Occipital lobe (tissue), 1 donor: ENCODE measurements at regions not wholly inside any gene's neighbourhood (a gene's known extent, or its start where the extent isn't known, plus 50 kb on each side); places are given as distances from the start of the nearest gene placed in this dataset.

Experiments used
- DNase-seq: peaks from one replicate; lab custom pipeline; 2025; lab: John Stamatoyannopoulos, UW

DNA sequence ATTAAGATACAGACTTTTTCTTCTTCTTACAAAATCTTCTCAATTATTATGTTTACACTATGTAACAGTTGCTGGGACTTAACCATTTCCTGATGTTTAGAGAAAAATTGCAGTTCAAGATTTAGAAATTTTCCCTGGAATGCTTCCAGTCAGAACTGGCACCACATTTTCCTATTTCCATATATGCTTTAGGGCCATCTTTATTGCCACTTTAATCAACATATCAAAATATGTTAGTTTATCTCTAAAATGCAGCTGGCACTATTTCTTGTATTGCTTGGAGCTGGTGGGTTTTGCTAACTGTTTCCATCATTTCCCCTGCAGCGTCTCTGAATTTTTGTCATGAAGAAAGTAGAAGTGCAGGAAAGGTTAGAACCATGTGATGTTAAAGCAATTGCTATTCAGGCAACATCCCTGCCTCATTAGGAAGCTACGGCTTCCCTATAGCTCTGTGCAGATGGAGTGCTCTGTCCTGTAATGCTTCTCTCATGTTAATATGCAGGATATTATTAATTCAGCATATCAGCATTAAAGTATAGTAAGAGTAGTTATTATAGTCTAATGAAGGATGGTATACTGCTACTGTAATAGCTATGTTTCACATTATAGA, 269.1 kb downstream of the MTRR start:
- no peak for DNase-seq

DNA sequence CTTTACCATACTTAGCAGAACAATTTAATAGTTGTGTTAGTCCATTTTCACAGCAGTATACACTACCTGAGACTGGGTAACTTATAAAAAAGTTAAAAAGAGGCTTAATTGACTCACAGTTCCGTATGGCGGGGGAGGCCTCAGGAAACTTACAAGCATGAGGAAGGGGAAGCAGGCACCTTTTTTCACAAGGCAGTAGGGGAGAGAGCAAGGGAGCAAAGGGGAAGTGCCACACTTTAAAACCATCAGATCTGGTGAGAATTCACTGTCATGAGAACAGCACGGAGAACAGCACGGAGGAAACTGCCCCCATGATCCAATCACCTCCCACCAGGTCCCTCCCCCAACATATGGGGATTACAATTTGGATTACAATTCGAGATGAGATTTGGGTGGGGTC, 269.9 kb downstream of the MTRR start:
- no peak for DNase-seq

DNA sequence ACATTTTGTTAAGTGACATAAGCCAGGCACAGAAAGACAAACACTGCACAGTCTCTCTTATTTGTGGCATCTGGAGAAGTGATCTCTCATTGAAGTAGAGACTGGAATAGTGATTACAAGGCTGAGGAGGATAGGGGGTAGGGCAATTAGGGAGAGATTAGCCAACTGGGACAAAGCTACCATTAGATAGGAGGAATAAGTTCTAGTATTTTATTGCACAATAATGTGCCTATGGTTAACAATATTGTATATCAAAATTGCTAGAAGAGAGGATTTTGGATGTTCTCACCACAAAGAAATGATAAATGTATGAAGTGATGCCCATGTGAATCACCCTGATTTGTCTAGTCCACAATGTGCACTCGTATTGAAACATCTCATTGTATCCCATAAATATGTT, 281.8 kb downstream of the MTRR start:
- no peak for DNase-seq

DNA sequence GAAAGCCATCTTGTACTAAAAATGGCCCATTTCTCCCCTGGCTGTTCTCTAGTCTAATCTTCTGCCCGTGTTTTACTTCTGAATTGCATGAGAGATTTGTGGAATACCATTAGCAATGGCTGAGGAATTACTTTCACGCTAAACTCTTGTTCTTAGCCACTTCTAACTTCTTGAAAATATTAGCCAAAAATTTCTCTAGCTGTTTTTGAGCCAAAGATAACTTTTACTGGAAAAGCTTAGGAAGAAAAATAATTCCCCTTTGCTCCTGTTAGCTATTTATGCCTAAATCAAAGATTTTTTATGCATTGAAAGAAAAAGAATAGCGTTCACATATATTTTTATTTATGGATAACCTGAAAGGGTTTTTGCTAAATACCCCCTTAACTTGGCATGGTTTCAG, 287.8 kb downstream of the MTRR start:
- no peak for DNase-seq

DNA sequence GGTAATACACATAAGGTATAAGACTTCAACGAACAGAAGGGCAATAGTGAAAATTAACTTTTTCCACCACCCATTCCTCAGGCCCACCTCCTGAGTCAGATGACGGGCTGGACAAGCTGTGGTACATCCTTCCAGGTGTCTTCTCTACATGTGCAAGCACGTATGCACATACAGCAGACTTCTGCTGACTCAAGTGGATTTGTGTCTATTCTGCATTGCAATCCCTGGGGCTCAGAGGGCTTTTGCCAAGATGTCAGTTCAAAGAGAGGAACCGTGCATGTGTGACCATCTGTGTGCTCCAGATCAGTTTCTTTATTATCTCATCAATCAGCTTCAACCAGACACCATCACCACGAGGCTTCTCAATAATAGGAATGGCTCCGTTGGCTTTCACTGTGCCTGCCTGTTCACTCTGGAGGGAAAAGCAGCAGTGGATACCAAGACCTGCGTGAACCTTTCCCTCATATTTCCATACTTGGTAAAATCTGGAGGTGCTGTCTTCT, 288.4 kb downstream of the MTRR start:
- DNase-seq = no peak

DNA sequence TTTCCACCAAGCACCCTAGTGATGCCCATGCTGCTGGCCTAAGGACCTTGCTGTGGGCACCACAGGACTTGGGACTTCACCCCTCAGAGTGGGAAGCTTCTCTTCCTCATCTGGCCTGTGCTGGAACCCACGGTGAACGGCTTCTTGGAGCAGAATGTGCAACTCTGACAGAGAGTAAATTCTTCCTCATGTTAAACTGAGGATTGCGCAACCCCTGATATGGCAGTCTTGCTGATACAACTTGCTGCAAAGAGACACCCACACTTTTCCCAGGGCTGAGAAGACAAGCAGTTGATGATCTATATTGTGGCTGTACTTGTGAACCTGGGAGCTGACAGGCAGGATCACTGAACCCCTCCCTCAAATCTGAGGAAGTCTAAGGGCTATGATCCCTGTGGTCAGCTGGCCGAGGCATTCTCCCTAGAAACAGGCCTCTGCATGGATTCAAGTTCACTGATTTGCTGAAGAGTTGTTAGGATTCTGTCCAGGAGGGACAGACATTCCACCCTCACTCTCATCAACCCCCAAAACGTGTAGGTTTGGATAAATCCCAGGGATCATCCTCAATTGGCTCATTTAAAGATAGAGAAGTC, 307.2 kb downstream of the MTRR start:
- no peak for DNase-seq

DNA sequence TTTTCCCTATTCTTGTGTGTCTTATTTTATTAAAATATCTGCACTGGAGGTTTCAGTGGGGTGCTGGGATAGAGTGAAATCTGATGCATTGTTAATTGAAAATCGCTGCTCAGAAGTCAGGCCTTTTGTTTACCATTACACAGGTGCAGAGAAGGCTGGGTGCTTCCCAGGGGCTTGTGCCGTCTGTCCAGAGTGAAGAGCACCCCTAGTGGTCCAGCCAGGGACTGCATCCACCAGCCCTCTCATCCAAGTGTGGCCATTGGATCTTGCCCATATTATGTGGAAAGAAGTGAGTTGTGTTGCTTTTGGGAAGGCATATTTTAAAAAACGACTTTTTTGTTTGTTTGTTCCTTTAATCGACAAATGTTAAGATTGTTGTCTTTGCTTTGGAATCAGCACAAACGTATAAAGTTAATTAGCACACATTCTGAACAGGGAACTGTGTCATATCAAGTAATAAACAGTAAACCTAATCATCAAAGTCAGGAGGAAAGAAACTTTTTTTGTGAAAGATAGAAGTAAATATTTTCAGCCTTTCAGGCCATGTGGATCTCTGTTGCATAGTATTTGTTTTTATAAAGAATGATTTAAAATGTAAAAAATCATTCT, 315.6 kb downstream of the MTRR start:
- no peak for DNase-seq

DNA sequence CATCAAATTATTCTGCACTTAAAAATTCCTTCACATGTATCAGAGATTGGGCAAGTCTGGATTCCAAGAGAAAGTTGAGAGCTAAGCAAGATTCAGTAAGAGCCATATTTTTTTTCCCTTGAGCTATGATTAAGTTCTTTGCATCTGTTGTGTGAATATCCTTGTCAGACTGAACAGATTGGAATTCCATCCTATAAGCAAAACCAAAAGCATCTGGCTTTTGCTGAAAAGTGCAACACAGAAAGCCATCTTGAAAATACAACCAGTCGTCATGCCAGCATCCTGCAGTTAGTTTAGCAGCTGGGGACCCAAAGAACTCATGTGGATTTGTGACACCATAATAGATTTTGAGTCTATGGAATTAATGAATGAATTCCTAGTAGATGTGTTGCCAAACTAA, 316.9 kb downstream of the MTRR start:
- no peak for DNase-seq

DNA sequence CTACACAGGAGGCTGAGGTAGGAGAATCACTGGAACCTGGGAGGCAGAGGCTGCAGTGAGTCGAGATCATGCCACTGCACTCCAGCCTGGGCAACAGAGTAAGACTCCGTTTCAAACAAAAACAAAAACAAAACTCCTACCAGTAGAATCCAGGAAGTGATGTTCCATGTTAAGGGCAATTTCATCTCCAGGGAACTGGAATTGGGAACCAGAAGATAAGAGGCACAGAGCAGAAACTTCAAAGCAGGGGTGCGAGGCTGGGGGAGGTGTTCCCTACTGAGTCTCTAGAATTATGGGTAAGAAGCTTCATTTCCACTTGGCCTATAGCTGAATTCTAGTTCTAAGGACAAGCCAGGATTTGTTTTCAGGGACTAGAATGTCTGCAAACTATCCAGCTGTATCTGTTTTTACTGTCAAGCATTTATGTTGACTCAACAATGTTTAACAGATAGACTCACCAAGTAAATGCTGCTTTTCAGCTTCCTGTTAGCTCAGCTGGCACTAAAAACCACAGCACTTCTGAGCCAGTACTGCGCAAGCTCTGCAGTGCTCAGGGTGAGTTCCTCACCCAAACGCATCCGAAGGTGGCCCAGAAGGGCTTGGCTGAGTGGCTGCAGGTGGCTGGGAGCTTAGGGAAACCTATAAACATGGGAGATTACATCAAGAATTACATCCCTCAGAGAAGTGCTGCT, 320.1 kb downstream of the MTRR start:
- DNase-seq = no peak

DNA sequence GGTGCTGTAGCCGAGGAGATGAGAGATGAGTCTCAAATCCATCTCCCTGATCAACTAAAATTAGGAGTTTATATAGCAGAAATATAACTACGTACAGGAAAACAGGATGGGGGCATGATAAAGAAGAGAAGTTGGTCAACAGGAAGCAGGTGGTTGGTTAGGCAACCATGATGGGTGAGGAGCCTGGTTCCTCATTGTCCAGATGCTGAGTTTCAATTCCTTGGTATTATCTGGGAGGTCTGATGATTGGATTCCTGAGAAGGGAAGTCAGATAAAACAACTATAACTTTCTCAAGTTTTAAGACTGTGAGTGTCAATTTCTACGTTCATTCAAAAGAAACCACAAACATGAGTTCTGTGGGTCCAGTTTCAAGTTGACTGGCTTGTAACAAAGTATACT, 323.9 kb downstream of the MTRR start:
- DNase-seq = no peak

DNA sequence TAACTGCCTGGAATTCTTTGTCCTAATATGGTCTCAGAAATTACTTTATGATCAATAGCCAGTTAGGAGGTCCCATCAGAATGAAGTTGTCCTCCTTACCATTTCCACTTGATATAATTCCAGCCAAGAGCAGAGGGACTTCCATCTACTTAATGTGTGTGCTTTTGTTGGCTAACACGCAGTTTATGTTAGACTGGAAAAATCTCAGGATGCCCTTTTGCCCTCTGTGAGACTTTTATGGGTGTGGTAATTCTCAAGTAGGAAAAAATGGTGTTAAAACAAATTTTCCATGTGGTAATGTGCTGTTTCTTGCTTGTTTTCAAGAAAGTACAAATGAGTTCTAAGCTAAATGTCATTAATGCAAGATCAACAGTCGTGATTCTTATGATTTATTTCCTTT, 327.1 kb downstream of the MTRR start:
- no peak for DNase-seq

DNA sequence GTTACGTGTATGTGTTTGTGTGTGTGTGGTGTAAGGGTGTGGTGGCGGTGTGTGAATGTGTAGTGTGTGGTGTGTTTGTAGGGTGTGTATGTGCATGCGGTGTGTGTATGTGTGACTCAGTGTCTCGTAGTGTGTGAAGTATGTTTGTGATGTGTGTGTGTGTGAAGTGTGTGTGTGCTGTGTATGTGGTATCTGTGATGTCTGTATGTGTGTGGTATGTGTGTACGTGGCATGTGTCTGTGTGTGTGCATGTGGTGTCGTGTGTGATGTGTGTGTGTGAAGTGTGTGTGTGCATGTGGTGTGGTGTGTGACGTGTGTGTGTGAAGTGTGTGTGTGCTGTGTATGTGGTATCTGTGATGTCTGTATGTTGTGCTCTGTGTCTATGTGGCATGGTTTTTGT, 339.4 kb downstream of the MTRR start:
- DNase-seq = no peak

DNA sequence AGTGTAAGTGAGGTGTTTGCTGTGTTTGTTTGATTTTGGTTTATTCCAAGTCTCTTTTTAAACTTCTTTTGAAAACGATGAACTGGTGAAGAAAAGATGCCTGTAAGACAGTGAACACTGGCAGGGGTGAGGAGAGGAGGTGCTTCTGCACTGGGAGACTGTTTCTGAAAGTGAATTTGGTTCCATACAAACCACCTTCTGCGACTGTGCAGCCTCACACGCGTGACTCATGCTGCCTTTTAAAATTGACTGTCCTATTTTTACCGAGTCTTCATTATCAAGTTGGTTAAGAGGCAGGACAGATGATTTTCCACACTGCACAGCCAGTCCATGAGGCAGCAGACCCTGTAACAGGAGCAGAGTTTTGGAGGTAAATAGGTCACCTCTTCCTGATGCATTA, 340.6 kb downstream of the MTRR start:
- DNase-seq = peak; percentile 17

DNA sequence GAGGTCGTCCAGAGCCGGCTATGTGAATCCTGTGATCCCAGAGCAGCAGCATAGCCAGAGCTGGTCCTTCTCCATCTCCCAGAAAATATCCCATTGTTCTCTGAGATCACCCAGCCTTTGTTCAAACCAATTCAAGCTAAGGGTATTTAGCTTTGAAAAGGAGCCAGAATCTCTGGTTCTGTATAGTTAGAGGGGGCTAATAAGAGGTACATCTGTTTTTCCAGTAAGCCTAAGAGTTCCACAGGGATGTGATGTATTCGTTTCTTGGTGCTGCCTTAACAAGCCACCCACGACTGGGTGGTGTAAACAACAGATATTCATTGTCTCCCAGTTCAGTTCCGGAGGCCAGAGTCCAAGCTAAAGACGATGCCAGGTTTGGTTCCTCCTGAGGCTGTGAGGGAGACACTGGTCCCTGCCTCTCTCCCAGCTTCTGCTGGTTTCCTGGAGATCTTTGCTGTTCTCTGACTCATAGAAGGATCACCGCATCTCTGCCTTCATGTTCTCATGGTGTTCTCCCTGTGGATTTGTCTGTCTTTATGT, 344.8 kb downstream of the MTRR start:
- DNase-seq = no peak

DNA sequence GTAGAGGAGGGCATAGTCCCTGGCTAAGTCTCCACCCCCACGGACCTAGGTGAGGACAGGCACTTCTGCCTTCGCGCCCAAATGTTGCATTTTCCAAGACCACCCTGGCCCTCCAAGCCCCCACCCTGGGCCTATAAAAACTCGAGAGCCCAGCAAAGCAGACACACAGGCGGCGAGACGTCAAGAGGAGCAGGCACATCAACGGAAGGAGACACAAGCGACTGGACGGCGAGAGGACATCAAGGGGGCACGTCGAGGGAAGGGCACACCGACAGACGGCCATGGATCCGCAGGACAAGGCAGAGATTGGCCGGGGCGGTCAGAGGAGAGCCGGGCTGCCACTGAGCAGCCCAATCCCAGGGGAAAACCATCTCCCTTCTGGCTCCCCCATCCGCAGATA, 348.0 kb downstream of the MTRR start:
- no peak for DNase-seq

DNA sequence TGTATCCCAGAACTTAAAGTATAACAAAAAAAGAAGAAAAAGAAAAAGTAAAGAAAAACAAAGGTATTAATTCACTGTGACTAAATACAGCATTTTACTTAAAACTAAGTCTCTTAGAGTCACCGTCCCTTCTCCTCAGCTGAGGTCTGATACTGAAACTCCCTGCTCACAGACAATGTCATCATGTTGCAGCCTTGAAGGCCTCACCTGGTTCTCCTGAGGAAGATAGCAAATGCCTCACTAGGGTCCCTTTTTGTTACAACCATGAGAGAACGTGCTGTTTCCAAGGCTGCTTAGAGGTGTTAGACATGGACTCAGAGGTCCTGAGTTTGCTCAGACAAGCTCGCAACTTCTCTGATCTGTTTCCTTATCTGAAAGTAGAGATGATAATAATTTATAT, 357.2 kb downstream of the MTRR start:
- DNase-seq = no peak

DNA sequence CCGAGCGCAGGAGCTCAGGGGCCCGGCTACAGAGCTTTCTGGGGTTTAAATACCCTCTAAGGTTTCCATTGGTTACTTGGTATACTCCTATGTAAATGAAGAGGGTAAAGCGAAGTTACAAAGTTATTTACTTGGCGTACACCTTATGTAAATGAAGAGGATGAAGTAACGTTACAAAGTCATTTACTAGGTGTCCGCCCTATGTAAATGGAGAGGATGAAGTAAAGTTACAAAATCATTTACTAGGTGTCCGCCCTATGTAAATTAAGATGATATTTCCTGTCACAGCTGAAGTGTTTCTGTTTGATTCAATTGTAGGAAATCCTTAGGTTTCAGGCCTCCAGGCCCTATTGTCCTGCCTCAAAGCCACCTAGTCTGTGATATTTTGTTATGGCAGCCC, 358.2 kb downstream of the MTRR start:
- no peak for DNase-seq

DNA sequence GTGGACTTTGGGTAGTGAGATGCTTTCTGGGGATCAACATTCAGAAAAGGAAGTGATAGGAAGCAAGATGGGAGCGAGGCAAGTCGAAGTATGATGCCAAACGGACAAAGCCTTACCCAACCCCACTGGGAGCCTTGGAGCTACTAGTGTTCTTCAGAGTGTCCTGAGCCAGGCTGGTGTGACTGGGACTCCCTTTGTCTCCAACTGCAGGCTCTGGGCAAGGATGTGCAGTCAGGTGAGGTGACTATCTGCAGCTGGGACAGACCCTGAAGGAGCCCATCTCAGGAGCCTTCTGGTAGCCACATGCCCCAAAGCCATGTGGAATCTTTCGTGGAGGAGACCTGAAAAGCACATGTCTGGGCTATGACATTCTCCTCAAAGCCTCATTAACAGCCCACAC, 360.6 kb downstream of the MTRR start:
- DNase-seq = no peak

DNA sequence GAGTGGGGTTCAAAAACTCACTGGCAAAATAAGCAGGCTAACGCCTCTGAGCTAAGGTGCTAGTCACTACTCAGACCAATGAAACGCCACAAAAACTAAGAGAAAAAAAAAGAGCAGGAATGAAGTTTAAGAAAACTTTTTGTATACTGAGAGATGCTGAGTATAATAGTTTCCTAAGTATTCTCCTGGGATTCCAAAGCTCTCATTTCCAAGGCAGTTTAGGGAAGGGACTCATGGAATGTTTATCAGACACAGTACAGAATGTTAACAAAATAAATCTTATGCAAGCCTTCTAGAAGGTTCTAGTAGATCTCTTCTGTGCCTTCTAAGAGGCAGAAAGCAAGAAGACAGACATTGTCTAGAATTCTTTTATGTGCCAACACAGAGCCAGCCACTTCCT, 361.9 kb downstream of the MTRR start:
- DNase-seq = no peak

DNA sequence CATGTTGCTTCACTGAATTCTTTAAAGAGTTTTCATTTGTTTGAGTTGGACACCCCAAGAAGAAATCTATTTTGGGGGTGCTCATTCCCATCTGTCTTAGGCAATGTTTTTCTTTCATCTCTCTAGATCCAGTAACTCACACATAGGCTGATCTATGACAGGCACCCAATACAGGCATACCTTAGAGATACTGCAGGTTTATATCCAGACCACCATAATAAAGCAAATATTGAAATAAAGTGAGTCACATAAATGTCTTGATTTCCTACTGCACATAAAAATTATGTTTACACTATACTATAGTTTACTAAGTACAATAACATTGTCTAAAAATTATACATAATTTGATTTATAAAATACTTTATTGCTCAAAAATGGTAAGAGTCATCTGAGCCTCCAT, 364.5 kb downstream of the MTRR start:
- DNase-seq = no peak

DNA sequence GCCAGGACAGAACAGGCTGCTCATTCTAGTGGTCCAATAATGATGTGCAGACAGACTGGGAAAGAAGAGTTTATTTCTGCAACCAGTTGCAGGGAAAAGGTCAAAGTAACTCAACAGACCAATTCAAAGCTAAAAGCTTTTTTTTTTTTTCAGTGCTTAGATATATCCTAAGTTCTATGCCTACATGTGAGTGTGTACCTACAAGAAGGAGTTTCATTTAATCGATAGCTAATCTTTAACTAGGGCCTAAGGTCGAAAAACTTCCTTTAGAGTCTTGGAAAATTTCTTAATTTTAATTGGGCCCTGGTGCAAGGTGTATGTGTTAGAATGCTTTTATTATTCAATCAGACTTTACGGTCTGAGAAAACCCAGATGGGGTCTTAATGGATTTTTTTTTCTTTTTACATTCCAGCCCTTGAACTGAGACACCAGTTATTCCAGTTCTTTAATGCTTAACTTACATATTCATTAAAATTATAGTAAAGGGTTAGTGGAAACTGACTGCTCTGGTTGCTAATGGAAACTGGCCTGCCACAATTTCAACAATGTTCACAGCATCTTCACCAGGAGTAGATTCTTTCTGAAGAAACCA, 365.3 kb downstream of the MTRR start:
- no peak for DNase-seq

DNA sequence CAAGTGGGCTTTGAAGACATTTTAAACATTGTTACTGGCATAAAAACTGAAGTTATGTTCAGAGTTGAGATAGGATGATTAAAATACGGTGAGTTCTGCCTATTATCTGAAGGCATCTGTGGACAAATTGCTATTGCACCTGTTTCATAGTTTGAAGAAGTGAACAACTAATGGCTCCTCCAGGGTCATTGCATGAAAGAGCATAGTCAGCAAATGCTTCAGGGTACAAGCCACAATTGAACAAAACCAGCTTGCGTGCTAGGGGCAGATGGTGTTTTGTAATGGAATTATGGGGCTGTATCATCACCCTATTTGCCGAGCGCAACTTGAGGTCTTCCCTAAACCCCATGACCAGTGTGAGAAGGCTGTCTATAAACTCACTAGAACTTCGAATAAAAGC, 369.1 kb downstream of the MTRR start:
- DNase-seq = no peak
